ENCODE measurements at regions not wholly inside any gene's neighbourhood (a gene's known extent, or its start where the extent isn't known, plus 50 kb on each side); places are given as distances from the start of the nearest gene placed in this dataset.

DNA sequence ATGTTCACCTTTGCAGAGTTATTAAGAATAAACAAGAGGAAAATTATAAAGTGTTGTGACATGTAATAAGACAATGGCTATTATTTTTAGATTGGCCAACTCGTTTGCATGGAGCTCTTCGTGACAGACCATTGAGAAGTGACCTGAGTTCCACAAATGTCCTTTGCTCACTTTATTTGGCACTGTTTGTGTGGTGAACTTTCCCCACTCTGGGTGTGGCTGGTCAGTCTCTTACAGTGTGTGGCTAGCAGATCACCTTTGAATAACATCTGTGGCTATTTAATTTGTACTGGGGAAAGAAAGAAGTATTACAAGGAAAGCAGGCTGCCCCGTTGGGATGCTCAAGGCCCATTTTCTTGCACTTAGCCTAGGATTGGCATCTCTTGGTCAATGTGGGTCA is 274.1 kb upstream of the WWC1 start:
- no peak for DNase-seq (ENCODE audit: low spot score)

DNA sequence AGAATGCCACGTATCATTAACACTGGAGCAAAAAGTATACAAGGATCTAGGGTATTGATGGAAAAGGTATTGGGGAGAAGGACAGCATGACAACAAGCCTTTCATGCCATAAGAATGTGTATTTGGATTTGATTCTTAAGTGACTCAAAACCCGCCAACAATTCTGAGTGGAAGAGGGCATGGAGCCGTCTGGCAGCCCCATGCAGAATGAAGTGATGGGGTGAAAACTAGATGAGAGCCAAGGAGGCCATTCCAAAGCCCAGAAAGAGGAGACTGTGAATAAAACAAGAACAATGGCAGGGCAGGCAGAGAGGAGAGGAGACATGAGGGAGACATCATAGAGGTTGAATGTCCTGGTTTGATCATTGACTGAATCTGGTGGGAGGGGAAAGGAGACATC is 272.3 kb upstream of the WWC1 start:
- no peak for DNase-seq (ENCODE audit: low spot score)

DNA sequence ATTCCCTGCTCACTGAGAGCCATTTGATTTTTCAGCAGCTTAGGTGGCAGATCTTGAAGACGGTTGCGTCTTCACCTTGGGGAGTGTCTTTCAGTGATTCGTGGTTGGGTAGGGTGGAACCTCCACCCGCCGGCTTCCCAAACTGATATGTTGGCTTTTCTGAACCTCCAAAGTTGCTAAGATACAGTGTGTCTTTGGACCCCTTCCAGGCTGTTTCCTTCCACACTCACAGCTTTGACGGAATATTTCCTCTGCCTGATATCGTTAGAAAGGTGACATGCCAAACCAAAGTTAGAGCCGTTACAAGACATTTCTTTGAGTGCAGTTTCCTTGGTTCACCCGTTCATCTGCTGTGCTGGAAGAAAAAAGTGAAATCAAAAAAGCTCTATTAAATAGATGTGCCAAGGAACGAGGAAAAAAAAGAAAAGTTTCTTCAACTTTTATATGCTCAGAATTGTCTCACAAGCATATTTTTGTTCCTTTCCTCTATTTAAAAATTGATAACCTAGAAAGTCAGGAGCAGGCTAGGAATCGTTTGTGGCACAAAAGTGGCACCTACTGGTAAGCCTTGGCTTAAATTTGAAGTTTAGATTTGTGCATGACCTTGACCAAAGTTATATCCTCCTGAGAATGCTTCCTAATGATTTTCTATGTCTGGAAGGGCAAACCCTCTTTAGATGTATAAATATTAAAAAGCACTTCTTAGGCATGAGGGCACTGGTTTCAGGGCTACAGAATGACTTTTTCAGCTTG is 270.7 kb upstream of the WWC1 start:
- peak; percentile 27 for DNase-seq (ENCODE audit: low spot score)

DNA sequence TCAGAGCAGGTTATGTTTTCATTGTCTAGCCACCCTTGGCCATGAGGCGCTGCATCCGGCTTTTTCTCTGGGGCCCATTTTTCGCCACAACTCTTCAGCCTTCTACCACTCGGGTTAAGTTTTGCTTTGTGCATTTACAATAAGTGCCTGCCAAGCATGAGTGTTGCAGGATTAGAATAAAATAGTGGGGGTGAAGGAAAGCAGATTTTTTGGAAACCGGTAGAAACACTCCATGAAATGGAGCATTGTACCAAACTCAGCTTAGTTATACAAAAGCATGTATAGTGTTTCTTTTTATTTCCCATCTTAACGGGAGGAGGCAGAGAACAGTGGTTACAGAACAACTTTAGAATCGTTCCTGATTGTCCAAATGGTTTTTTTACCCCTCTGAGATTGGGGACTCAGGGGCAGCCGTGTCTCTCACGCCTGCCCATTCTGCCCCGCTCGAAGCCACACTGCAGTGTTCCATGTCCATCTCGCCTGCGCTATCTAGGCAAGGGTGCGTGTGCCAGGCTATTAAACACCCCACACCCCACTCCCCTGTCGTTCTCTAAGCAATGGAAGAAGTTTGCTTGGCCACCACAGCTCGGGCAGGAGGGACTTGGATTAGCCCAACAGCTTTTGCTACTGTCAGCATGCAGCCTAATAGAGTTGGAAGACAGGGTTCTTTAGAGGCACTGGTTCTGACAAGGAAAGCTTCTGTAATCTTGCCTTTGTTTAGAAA is 268.8 kb upstream of the WWC1 start:
- DNase-seq (ENCODE audit: low spot score), result no peak

DNA sequence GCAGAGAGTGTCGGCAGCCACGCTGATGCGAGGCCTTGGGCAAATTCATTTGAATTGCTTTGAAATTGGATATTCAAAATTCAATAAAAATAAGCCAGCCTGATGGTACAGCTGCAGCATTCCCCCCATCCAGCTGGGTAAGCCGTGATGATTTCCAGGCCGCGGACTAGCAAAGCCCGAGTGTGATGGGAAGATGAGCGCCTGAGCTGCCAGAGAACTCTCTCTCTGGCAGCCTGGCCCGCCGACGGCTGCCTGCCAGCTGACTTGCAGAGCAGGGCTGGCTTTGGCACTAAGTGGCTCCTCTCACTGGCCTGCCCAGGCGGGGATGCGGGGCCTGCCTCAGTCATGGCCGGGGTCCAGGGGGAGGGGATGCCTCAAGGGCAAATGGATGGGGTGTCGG is 268.3 kb upstream of the WWC1 start:
- DNase-seq (ENCODE audit: low spot score), result no peak

DNA sequence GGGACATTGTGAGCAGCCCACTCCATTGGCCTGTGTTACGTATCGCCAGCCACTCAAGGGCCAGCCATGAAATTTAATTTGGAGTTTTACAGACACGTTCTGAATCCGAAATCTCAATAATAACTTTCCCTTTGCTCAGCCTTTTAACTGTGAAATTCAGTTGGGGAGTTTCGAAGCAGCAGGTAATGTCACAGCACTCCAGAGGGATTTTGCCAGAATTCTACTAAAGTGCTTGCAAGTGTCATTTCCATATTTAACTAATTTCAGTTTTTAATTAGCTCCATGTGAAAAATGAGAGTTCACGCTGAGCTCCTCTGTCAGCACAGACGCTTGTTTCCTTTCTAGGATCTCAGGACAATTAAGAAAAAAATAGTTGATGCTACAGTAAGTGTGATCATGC is 267.1 kb upstream of the WWC1 start:
- DNase-seq (ENCODE audit: low spot score), result no peak

DNA sequence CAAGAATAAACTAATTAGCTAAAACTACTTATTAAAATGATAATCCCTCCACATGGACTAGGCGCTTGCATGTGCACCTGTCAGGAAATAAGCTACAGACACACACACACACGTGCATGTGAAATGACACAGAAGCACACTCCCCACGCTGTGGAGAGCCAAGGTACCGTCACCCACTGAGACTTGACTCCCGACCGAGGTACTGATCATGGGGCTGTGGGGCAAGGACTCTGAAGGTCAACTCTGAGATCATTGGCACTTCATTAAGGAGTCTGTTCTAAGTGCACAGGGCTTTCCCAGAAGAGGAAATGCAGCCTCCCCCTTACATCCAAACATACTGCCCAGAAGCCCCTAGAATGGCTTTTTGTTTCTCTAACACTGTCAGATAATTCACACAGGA is 264.4 kb upstream of the WWC1 start:
- DNase-seq (ENCODE audit: low spot score), result no peak

DNA sequence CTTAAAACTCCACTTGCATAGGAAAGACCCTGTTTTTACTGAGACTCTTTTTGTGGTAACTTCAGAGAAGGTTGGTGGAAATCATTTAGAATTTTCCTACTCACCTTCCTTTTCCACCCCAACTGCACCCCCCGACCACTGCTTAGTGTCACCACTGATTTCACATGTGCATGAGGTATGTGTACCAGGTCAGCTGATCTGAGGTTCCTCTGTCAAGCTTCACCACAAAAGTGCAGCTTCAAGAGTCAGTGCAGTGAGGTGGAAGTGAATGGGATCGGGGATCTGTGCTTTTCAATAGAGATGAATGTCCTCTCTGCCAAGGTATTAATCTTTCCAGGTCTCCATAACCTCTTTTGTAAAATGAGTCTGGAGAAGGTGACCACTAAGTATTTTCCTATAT is 260.5 kb upstream of the WWC1 start:
- DNase-seq (ENCODE audit: low spot score), result no peak

DNA sequence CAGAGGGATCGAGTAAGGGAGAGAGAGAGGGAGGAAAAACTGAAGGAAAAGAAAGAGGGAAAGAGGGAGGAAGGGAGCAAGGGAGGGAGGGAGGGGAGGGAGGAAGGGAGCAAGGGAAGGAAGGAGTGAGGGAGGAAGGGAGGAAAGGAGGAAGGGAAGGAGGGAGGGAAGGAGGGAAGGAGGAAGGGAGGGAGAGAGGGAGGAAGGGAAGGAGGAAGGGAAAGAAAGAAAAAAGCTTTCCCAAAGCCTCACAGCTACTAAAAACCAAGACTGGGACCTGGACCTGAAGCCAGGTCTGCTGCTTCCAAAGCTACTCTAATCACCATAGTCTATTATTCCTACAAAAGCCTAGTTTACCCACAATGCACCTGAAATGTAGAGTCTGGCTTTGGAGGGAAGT is 259.8 kb upstream of the WWC1 start:
- DNase-seq (ENCODE audit: low spot score), result no peak

DNA sequence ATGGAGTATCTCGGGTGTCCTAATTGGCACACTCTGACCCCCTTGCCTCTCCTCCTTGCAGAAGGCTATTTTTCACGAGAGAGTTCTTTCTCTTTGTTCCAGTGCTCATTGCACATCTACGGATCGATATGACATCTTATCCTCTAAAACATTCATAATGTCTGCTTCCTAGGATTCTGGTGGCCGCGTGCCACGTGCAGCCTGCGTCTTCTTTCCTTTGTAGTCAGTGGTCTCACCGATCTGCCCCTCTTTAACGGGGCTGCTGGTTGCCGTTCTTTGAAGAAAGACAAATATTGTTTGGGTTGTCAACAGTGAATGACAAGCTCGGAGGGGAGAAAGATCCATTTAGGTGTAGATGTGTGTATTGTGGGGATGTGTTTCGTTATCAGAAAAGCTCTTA is 252.4 kb upstream of the WWC1 start:
- DNase-seq (ENCODE audit: low spot score), result no peak

DNA sequence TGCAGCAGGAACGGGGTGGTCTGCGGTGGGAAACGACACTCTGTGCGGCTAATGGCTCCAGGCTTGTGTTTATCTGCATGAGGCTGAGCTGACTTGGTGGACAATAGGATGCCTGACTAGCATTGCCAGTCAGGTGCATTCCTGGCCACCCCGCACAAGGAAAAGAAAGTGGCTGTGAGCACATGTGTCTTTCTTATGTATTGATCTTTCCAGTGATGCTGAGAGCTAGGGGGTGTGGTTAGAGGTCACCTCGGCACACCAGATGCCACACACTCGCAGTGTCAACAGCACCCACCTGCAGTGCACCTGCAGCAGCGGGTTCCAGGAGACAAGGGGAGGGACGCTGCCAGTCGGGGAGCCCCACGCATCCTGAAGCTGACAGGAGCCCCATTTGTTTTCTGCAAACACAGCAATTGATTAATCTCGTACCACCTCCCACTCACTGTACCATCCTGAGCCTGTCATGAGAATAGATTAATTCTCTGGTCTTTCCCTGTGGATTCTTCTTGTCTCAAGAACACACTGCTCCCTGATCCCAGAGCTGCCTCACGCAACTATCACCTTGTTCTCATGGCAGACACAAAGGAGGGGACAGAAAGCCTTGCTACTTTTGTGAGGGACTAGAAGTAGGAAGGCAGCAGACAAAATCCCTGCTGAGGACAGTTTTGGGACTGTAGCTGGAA is 251.7 kb upstream of the WWC1 start:
- DNase-seq (ENCODE audit: low spot score), result no peak

DNA sequence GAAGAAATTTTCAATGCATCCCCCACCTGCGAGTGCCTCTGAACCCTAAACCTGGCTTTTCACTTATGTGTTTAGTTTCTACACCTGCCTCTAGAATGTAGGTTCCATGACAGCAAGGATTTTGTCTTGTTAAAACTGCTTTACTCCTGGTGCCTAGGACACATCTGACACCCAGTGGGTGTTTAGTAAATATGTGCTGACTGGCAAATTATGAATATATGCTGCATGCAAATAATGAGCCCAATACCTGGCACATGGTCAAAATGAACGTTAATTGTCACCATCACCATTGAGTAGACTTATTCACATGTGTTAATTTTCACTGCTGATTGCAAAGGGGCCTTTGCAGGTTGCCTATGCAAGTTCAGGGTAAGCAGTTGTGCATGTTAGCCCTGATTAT is 249.9 kb upstream of the WWC1 start:
- DNase-seq (ENCODE audit: low spot score), result no peak

DNA sequence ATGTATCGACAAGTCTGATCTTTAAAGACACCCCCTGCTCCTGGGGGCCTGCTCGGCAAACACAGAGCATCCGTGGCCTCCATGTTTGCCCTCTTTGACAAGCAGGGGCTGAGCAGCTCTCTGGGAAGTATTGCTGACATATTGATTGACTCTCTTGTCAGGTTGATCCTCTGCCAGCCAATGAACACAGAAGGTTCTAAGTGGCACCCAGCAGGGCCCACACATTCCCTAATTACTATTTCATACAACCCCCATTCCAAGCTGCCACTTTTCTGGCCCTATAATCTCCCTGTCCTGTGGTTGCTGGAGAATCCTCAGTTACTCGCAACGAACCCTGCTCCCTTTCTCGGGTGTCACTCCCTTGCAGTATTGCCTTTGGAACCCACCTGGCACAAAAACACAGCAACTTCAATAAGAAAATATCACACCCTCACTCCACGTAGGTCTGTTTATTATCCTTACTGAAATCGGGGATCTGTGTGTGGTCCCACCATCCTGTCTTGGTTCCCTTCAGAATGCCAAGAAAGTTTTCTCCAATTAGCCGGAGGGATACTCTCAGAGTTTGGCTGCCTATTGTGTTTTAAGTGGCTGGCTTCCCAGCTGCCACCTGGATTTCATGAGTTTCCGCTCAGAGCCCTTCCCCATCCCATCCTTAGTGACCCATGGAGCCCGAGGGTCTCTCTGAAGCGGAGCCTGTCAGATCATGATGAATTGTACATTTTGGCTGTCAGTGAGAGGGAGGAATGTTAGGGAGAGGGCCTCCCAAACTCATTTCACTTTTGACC is 249.0 kb upstream of the WWC1 start:
- no peak for DNase-seq (ENCODE audit: low spot score)

DNA sequence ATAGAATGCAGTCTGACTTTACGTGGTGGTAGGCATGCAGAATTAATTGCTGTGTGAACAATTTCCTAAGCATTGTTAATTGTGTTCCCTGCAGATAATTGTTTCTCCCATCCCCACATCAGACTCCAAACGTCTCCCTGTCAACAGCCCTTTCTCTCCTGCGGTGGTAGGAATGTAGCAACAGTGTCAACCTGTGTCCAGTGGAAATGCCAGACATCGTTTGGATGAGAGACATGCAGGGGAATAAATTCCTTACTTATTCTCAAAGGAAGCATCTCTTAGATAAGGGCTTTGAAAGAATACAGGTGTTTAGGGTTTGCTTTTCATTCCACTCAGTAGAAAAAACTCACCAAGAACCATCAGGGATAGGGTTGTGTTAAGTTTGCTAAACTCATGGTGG is 245.3 kb upstream of the WWC1 start:
- no peak for DNase-seq (ENCODE audit: low spot score)

DNA sequence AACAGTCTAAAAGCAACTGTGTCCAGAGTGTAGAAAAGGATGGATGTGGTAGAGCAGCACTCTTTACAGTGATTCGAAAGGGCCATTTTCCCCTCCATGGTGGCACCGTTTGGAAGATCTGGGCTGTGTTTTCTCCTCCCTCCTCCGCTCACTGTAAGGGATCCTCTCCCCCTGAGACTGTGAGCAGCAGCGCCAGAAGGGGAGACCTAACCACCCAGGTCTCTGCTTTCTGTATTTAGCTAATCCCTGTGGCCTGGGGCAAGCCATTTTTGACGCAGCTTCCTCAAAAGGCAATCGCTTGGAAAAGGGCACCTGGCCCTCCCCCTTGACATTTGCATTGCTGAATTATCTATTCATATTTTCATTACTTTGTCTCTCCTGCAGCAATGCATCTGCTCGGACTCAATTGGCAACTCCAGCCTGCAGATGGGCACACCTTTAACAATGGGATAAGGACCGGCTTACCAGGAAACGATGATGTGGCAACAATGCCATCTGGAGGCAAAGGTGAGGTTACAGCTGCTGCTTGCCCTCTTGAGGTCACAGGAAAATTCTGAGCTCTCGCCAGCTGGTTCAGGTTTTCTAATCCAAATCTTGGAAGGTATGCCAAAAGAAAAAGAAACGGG is 244.3 kb upstream of the WWC1 start:
- DNase-seq (ENCODE audit: low spot score), result peak; percentile 76

DNA sequence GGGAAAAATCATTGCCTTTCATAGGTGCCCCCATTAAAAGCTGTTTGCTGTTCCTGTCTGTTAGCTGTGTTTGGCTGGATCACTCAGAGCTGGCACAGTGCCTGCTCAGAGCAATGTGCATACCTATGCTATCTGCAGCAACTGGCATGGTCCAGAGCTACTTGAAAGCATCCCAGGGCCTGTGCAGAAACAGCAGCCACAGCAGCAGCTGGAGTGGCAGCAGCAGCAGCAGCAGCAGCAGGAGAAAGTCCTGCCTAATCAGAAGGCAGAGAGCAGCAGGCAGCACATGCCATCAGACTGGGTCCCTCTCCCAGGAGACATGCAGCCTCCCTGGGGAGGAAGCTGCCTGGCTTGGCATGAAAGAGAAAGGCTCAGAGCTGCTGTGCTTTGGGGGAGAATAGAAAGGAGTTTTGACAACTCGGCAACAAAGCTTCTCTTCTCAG is 243.8 kb upstream of the WWC1 start:
- DNase-seq (ENCODE audit: low spot score), result no peak

DNA sequence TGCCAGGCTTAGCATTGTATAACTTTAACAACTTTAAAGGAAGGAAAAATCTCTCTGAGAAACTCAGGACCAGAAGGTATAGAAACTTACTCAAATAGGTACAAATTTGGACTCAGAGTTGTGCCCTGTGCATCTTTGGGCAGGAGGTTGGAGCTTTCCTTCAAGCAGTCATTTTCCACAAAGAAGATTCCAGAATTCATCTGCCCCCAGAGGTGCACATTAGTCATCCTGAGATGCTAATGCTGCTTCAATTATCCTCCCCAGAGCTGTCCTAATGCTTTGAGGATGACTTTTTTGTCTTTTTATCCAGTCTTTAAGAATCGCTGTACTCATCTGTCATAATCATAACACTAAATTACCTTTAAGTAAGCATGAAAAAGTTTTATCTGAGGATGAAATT is 243.0 kb upstream of the WWC1 start:
- DNase-seq (ENCODE audit: low spot score), result no peak

DNA sequence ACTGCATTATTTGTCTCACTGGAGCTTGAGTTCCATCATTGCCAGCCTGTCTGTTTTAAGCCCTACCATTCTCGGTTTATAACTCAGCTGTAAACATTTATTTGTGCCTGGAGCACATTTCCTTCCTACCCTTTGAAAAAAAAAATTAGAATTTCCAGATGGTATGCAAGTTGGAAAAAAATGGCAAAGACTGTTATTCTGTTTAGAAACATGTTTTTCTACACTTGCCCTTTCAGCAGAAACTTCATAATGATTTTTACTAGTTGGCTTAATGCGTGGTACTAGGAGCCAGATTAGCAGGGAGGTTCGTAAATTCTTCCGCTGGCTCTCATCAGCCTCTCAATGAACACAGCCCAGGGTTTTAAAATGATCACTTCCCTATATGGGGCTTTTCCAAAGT is 238.8 kb upstream of the WWC1 start:
- no peak for DNase-seq (ENCODE audit: low spot score)

DNA sequence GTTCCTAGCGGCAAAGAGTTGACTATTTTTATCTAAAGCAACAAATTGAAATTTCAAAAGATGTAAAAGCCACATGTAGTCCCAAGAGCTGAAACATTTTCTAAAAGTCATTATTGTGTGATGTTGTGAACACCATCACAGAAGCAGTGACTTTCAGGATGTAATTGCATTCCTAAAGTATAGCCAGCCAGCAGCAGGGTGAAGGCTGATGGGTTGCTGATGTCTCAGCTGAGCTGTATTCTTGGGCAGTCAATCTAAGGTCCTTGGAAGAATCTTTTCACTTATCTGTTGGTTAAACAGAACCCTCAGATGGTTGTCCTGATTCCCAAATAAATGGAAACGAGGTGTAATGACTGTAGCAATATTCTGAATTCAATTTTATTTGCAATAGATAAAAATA is 237.4 kb upstream of the WWC1 start:
- no peak for DNase-seq (ENCODE audit: low spot score)

DNA sequence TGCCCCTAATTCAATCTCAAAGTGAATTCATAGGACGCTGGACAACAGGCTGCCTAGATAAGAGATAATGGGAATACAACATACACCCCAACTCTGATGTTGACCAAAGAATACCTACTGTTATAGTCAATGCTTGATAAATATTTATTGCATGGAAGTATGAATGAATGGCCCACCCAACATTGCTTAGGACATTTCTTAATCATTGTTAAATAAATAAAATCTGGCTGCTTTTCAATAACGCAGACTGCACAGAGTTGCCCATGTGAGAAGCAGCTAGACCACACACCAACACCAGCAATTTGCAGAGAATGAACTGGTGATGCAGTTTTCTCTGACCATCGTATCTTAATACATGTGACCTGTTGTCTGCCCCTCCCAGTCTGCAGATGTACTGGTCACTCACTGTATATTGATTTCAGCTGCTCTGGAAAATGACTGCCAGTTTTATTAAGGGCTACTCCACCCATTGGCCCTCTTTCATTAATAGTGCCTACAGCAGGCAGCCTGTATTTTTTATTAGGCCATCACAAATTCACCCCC is 236.2 kb upstream of the WWC1 start:
- no peak for DNase-seq (ENCODE audit: low spot score)

DNA sequence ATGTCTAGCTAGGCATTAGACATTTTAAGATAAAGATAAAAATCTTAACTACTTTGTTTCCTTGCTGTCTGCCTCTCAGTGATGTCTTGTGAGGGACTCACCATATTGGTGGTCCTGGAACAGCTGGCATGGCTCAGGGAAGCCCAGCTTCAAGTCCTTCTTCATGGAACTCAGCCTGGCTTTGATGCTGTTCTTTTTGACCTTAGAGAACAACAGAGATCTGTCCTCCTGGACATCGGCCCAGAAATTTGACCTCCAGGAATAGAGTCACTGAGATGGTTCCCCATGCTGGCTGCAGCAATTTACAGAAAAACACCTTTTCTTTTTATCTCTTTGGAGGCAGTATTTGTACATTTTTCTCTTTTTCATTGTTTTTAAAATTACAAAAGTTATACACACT is 235.5 kb upstream of the WWC1 start:
- no peak for DNase-seq (ENCODE audit: low spot score)

Data from SW480 (cell line).